H1 (cell line): ENCODE measurements at regions not wholly inside any gene's neighbourhood (a gene's known extent, or its start where the extent isn't known, plus 50 kb on each side); places are given as distances from the start of the nearest gene placed in this dataset.

Experiments used
- CEBPB ChIP-seq: IDR thresholded peaks from 2 replicates; pipeline ENCODE4 v1.6.1; 2012; ENCODE audit warnings: low read depth, low read length
- FOSL1 ChIP-seq: IDR thresholded peaks from 2 replicates; pipeline ENCODE4 v1.6.1; 2011; ENCODE audit warnings: mild to moderate bottlenecking, low read depth, low read length, moderate library complexity; ENCODE audit not compliant: insufficient read depth
- GABPA ChIP-seq: IDR thresholded peaks from 2 replicates; pipeline ENCODE4 v1.6.1; 2011; ENCODE audit warnings: mild to moderate bottlenecking, low read length, moderate library complexity, borderline replicate concordance; ENCODE audit not compliant: insufficient read depth
- JUND ChIP-seq: IDR thresholded peaks from 2 replicates; pipeline ENCODE4 v1.6.1; 2011; ENCODE audit warnings: mild to moderate bottlenecking, improper control_type of control experiment, low read length
- POU5F1 ChIP-seq: IDR thresholded peaks from 2 replicates; pipeline ENCODE4 v1.6.1; 2011; ENCODE audit warnings: low read depth, mild to moderate bottlenecking, low read length, moderate library complexity
- RBBP5 ChIP-seq: IDR thresholded peaks from 2 replicates; pipeline ENCODE4 v1.7.1; 2012; ENCODE audit warnings: low read depth, mild to moderate bottlenecking, inconsistent platforms, low read length, moderate library complexity, borderline replicate concordance
- ZNF274 ChIP-seq: IDR thresholded peaks from 2 replicates; pipeline ENCODE4 v1.7.0; 2012; ENCODE audit warnings: low read length, borderline replicate concordance; ENCODE audit errors: extremely low read depth

DNA sequence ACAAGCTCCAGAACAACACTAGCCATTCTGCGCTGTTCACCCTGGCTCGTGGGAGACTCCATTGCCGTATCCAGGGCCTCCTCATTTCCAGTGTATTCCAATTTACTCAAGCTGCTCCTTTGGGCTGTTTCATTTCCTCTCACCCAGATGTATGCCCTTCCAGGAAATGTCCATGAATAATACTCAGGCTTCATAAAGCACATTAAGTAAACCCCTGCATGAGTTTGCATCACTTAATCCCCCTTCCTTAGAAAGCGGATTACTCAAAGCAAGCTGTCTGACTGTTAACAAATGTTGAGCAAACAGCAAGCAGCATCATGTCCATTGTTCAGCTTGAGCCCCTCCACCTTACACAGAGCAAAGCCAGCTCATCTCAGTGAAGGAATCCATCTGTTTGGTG is 403.6 kb upstream of the PBX1 start (continued):
- TF ChIP-seq CEBPB = no peak
- no peak for TF ChIP-seq RBBP5
- TF ChIP-seq JUND = no peak
- no peak for TF ChIP-seq FOSL1
- no peak for TF ChIP-seq GABPA
- TF ChIP-seq ZNF274 = no peak
- no peak for TF ChIP-seq POU5F1
